HEK293 (cell line): ENCODE measurements at regions not wholly inside any gene's neighbourhood (a gene's known extent, or its start where the extent isn't known, plus 50 kb on each side); places are given as distances from the start of the nearest gene placed in this dataset.

ENCODE experiments used
- CTCF ChIP-seq: fragments of 450-650 bp; formaldehyde crosslinking; IDR thresholded peaks from 2 replicates; pipeline ENCODE4 v1.5.1; 2016; ENCODE audit warnings: missing biosample characterization, missing genetic modification characterization
- GFI1B ChIP-seq: fragments of 450-650 bp; formaldehyde crosslinking; IDR thresholded peaks from 2 replicates; pipeline ENCODE4 v1.5.1; 2016; ENCODE audit warnings: missing biosample characterization, missing genetic modification characterization
- PRDM10 ChIP-seq: fragments of 450-650 bp; formaldehyde crosslinking; IDR thresholded peaks from 2 replicates; pipeline ENCODE4 v1.5.1; 2016; ENCODE audit warnings: missing biosample characterization, missing genetic modification characterization
- REST ChIP-seq: fragments of 450-650 bp; formaldehyde crosslinking; IDR thresholded peaks from 2 replicates; pipeline ENCODE4 v1.5.1; 2016; ENCODE audit warnings: missing biosample characterization, missing genetic modification characterization
- YY1 ChIP-seq: fragments of 450-650 bp; formaldehyde crosslinking; IDR thresholded peaks from 2 replicates; pipeline ENCODE4 v1.5.1; 2018; ENCODE audit warnings: missing biosample characterization, missing genetic modification characterization
- ZBTB8A ChIP-seq: fragments of 450-650 bp; formaldehyde crosslinking; IDR thresholded peaks from 2 replicates; pipeline ENCODE4 v1.5.1; 2016; ENCODE audit warnings: missing biosample characterization, missing genetic modification characterization
- ZNF2 ChIP-seq: fragments of 450-650 bp; formaldehyde crosslinking; IDR thresholded peaks from 2 replicates; pipeline ENCODE4 v1.5.1; 2016; ENCODE audit warnings: missing biosample characterization, missing genetic modification characterization
- ZNF596 ChIP-seq: fragments of 450-650 bp; IDR thresholded peaks from 2 replicates; pipeline ENCODE4 v1.5.0; 2018; ENCODE audit warnings: missing biosample characterization, mild to moderate bottlenecking, missing genetic modification characterization, moderate library complexity
- ZSCAN30 ChIP-seq: fragments of 450-650 bp; IDR thresholded peaks from 2 replicates; pipeline ENCODE4 v1.5.1; 2018; ENCODE audit warnings: missing biosample characterization, mild to moderate bottlenecking, missing genetic modification characterization, moderate library complexity
- TF ChIP-seq, protein P1 (sequence below): fragments of 450-650 bp; formaldehyde crosslinking; optimal IDR thresholded peaks from 2 replicates; pipeline ENCODE3; 2016; ENCODE audit warnings: missing biosample characterization, mild to moderate bottlenecking, missing genetic modification characterization

DNA sequence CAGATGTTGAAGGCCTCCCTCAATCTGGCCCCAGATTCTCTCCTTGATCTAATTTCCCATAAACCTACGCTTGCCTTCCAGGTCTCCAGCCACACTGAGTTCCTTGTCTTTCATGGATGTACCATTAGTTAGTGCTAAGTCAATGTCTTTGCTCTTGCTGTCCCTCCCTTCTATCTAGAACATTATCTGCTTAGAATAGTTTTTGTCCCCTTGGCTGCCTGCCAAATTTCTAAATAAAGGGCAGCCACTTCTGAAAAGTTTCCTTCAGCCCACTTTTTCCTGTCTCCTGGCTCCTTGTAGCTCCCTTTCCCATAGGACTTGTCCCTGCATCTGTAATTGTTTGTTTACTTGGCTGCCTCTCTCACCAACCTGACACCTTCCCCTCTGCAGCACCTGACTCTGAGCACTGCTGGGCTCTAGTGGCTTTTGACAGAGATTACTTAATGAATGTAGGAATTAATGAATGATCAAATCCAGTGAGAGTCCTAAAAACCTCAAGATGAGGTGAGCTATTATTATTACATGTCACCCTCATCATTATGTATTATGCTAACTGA is 58.3 kb downstream of the CXCL12 start:
- TF ChIP-seq, protein P1, sequence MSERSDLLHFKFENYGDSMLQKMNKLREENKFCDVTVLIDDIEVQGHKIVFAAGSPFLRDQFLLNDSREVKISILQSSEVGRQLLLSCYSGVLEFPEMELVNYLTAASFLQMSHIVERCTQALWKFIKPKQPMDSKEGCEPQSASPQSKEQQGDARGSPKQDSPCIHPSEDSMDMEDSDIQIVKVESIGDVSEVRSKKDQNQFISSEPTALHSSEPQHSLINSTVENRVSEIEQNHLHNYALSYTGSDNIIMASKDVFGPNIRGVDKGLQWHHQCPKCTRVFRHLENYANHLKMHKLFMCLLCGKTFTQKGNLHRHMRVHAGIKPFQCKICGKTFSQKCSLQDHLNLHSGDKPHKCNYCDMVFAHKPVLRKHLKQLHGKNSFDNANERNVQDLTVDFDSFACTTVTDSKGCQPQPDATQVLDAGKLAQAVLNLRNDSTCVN: no peak
- TF ChIP-seq CTCF (tag by site-specific recombination): no peak
- no peak for TF ChIP-seq ZNF596 (tag by site-specific recombination)
- no peak for TF ChIP-seq PRDM10
- no peak for TF ChIP-seq YY1 (tag by site-specific recombination)
- TF ChIP-seq ZBTB8A (tag by site-specific recombination): no peak
- no peak for TF ChIP-seq ZNF2 (tag by site-specific recombination)
- TF ChIP-seq GFI1B (tag by site-specific recombination): no peak
- no peak for TF ChIP-seq REST
- TF ChIP-seq ZSCAN30: no peak
